GM18507 (cell line): ENCODE measurements at regions not wholly inside any gene's neighbourhood (a gene's known extent, or its start where the extent isn't known, plus 50 kb on each side); places are given as distances from the start of the nearest gene placed in this dataset.

Experiments used
- DNase-seq: peaks from one replicate; pipeline ENCODE4 v3.0.0; 2011; ENCODE audit warnings: low read depth; ENCODE audit not compliant: insufficient read length; ENCODE audit errors: extremely low spot score
- FAIRE-seq: peaks from 2 replicates; lab custom pipeline; 2011; peaks lifted over from hg19 to GRCh38; lab: Jason Lieb, UNC

- no peak for DNase-seq
- no peak for FAIRE-seq
Measured at GRCh38 chr10:128393546-128393945, 267.3 kb upstream of the MKI67 start.

DNA sequence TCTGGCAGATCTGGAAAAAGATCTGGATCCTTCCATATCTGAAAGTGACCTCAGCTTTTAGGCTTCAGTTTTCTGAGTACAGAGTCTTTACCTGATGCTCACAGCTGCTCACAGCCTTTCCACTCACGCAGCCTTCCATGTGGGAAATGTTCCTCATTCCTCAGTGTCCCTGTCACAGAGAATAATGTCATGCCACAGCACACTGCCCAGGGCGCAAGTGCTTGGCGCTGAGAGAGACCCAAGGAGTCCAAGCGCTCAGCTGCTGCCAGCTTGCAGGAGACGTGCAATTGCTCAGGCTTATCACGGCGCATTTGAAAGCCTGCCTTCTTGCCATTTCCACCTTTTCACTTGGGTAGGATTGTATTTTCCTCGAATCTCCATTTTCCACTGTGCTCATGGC, 271.9 kb upstream of the MKI67 start:
- no peak for FAIRE-seq

GRCh38 chr10:128398999-128399398, 272.8 kb upstream of the MKI67 start:
- no peak for FAIRE-seq
- DNase-seq: no peak

More for the DNA sequence above, 271.9 kb upstream of the MKI67 start:
- no peak for DNase-seq

DNA sequence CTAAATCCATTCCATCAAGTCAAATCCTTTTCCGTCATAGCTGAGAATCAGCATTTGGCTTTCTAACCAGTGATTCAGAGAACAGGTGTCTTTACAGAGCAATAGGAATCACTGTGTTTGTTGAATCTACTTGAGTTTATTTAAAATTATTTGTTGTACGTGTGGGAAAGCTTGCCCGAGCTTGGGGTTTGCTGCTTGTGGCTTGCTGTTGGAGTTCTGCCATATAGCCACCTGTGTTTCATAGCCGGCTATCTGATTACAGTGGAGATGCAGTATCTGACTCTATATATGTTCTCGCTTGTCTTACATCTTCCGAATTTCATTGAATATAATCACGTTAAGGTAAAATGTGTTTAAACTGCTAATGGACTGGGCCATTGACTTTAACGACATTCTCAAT, 274.3 kb upstream of the MKI67 start:
- FAIRE-seq (no peak), DNase-seq (no peak)

GRCh38 chr10:128405450-128405849, 279.2 kb upstream of the MKI67 start:
- DNase-seq (no peak), FAIRE-seq (no peak)

DNA sequence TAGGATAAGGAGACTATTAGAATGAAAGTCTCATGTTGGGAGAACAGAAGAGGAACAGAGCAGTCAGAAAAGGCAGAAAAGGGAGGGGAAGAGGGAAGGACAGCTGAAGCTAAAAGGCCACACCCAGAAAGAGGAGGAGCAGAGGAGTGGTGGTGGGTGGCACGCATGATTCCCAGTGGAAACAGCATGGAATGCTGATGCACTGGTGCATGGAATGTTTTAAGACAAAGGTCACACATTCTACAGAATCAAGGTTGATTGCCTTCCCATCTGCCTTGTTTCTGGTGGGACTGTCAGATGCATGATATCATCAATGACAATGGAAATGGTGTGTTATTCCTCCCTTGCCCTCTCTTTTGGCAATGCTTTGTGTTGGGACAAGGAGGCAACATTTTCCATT, 285.4 kb upstream of the MKI67 start:
- DNase-seq (no peak), FAIRE-seq (no peak)

- FAIRE-seq (no peak), DNase-seq (no peak)
Measured at GRCh38 chr10:128414568-128414967, 288.3 kb upstream of the MKI67 start.

DNA sequence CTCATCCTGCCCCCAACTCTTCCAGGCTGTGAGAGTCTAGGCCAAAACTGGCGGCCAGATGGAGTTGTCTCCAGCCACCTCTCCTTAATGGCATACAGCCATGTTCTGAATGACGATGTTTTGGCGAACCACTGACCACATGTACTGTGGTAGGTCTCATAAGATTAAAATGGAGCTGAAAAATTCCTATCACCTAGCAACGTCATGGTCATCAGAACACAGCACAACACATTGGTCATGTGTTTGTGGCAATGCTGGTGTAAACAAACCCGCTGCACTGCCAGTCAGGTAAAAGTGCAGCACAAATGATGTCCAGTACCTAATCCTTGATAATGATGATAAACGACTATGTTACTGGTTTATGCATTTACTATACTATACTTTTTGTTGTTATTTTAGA, 290.0 kb upstream of the MKI67 start:
- DNase-seq (no peak), FAIRE-seq (no peak)

DNA sequence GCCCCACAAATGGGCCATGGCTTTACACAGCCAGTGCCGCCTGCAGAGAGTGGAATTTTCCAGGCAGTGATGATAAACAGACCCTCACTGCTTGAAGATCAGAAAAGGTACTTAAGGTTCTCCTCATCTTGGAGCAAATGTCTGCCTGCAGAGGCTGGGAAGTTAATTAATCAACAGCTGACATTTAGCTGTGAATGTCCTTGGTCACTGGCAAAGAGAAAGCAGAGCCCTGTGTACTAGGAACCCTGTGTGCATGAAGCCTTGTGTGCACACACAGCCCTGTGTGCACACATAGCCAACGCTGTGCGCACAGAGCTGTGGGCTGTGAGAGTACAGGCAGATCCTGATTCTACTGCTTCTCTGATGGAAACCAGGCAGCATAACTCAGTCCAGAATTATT, 291.6 kb upstream of the MKI67 start:
- no peak for DNase-seq
- no peak for FAIRE-seq

- FAIRE-seq (no peak), DNase-seq (no peak)
Measured at GRCh38 chr10:128418819-128419218, 292.6 kb upstream of the MKI67 start.

- DNase-seq (no peak), FAIRE-seq (no peak)
Measured at GRCh38 chr10:128419466-128420019, 293.3 kb upstream of the MKI67 start.

GRCh38 chr10:128420623-128421022, 294.4 kb upstream of the MKI67 start:
- no peak for FAIRE-seq
- DNase-seq: no peak

DNA sequence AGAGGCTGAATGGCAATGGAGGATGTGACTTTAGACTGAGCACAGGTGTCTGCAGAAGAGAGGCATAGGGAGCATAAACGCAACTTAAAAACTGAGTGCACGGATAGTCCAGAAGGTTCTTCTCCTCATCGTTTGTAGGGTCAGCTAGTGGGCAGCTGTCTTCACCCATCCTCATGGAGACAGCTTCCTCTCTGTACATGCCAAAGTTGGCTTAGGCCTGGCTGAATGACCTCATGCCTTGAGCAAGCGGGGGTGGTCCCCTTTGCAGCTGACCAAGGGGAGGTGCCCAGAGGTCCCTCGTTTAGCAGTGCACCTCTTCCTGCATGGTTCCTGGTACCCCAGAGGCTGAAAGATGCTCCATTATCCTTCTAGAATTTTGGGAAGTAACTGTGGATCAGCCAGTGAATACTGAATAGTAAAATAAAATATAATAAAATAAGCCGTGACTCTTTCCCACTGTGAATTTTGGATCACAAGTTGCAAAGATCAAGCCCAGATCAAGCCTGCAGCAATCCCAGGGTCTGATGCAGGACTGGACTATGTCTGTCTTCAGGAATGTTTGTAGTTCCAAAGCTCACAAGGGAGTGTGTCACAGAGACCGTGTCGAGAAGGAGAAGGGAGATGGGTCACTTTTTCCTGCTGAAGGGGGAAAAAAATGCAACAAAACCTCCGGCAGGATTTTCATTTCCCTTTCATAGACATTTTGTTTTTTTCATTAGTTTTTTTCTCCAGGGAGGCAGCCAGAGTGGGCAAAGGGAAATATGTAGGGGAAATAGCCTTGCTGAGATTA, 295.3 kb upstream of the MKI67 start:
- DNase-seq (no peak), FAIRE-seq (no peak)

GRCh38 chr10:128422190-128422589, 296.0 kb upstream of the MKI67 start:
- FAIRE-seq (no peak), DNase-seq (no peak)

DNA sequence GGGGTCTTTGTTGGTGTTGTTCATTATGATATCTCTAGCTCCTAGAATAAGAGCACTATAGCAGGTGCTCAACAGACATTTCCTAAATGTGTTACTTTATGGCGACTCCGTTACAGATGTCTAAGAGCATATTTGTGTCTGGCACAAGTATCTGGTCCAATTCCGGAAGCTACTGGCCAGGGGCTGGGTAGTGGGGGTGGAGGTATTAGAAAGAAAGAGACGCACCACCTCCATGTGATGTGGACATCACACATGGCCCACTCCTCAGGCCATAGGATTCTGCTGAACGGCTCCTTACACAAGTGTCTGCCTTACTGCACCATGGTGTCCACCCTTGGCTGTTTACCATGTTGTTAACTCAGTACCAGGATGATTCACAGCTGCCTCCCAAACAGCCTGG, 296.8 kb upstream of the MKI67 start:
- FAIRE-seq (no peak), DNase-seq (no peak)

DNA sequence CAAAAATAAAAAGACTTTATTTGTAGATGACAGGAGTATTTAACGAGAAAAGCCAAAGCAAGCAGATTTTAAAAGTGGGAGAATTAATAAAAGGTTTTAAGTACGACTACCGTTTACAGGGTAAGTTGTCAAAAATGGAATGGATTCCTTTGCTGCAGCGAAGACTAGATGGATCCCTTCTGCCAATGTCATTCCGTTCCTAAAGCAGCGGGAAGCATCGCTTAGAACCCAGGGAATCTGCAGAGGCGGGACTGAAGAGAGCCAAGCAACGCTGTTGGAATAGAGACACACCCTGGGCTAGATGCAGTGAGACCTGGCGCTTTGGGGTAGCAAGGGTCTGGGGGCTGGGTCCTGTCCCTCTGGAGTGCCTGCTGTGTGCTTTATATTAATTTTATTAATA, 303.1 kb upstream of the MKI67 start:
- no peak for DNase-seq
- FAIRE-seq: no peak

DNA sequence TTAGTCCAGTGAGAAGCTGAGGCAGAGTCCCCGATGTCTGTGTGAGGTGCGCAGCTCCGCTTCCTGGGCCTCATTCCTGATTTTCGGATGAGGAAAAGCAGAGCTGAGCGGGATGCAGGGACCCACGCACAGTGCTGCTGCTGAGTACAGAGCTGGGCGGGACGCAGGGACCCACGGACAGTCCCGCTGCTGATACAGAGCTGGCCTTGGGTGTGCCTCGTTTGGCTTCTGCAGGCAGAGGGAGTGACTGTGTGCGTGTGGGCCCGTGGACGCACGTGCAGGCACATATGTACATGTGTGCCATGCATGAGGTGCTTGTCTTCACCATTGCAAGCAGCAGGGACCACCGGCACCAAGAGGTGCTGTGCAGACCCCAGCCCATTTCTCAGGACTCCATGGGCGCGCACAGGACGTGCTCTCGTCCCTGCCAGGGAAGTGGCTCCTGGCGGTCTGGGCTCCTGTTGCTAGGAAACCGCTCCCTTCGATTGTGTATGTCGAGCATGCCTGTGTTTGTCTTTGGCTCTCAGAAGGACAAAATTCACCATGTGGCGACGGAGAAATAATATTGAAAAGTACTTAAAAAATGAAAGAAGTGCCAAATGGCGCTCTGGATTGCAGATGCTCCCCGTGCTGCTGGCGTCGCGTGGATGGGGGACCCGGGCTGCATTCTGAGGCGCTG, 303.8 kb upstream of the MKI67 start:
- DNase-seq: no peak
- FAIRE-seq: no peak

DNA sequence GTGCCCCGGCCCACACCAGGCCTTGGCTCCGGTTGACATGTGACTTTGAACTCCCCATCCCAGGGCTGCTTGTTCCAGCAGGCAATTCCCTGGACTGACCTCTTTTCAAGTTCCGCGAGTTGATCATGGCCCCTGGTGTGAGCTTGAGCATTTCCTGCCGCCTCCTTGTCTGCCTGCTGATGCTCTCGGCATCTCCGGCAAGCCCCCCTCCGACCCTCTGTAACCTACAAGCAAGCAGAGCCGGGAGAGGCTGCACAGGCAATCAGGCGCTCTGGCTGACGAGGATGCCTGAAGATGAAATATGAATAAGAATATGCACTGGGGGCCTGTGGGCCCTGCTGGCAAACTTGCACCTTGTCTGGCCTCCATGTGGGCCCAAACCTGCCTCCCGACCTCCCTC, 304.9 kb upstream of the MKI67 start:
- FAIRE-seq (no peak), DNase-seq (no peak)

DNA sequence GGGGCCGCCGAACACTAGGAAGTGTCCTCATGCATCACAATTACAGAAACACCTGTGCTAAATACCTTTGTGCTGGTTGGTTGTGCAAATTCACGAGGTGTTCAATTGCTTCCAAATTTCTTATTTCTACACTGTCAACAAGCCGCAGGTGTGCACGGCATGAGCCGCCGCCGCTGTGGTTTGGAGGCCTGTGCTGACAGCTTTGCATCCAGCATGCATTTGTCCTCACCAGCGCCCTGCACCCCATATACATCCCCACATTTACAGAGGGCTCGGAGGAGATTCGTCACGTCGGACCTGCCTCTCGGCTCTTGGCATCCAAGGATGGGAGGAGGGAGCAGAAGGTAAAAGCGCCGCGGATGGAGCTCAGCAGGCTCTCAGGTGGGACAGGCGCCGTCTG, 305.3 kb upstream of the MKI67 start:
- FAIRE-seq: no peak
- DNase-seq: no peak

DNA sequence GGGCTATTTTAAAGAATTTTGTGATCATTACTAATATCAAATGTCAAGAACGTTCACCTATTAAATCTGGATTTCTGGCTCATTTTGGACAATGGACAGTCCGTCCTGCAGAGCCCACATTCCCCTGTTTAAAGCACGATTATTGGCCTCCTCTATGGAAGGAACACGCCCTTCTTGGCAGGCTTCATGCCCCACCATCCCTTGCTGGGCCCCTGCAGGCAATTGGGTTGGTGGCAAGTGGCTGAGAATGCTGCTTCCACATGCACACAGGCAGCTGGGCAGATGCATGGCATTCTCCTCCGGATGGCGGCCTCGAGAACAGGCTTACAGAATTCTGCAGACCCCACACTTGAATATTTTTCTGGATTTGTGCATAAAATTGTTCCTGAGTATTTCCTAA, 305.8 kb upstream of the MKI67 start:
- DNase-seq: no peak
- no peak for FAIRE-seq

GRCh38 chr10:128432423-128432822, 306.2 kb upstream of the MKI67 start:
- DNase-seq: no peak
- no peak for FAIRE-seq
